Calu3 (cell line): ENCODE measurements at regions not wholly inside any gene's neighbourhood (a gene's known extent, or its start where the extent isn't known, plus 50 kb on each side); places are given as distances from the start of the nearest gene placed in this dataset.

Source experiments
- BruUV-seq: library from RNA; stranded (reverse); fragments of 400-500 nt; replicated peaks from 2 replicates; lab custom pipeline; 2021; lab: Mats Ljungman, UMichigan
- CTCF ChIA-PET: fragments of 300-600 bp; sonication (Branson Sonifier 250); formaldehyde crosslinking; loops from one replicate; lab custom pipeline; 2022; ENCODE audit warnings: antibody characterized with exemption; lab: Charles Lee
- DNase-seq: peaks from one replicate; pipeline ENCODE4 v3.0.0; 2022
- H3K27ac Mint-ChIP-seq: one replicate; pipeline ENCODE4 v1.8.0; 2022; ENCODE audit warnings: mixed read lengths; ENCODE audit not compliant: unreplicated experiment
- H3K27me3 Mint-ChIP-seq: one replicate; pipeline ENCODE4 v1.8.0; 2022; ENCODE audit warnings: mixed read lengths; ENCODE audit not compliant: unreplicated experiment
- H3K36me3 Mint-ChIP-seq: one replicate; pipeline ENCODE4 v1.8.0; 2022; ENCODE audit warnings: mild to moderate bottlenecking, moderate library complexity, mixed read lengths; ENCODE audit not compliant: insufficient read depth, unreplicated experiment
- H3K4me1 Mint-ChIP-seq: one replicate; pipeline ENCODE4 v1.8.0; 2022; ENCODE audit warnings: mild to moderate bottlenecking, low read depth, mixed read lengths; ENCODE audit not compliant: unreplicated experiment
- H3K4me3 Mint-ChIP-seq: one replicate; pipeline ENCODE4 v1.8.0; 2022; ENCODE audit warnings: mild to moderate bottlenecking, low read depth, moderate library complexity, mixed read lengths; ENCODE audit not compliant: unreplicated experiment
- H3K9me3 Mint-ChIP-seq: one replicate; pipeline ENCODE4 v1.8.0; 2022; ENCODE audit warnings: low read depth, mixed read lengths; ENCODE audit not compliant: unreplicated experiment
- intact Hi-C: fragments of 100-400 bp; cut with micrococcal nuclease; formaldehyde crosslinking; loops from one replicate; pipeline ENCODE4 v1.10.0; 2022; ENCODE audit not compliant: unreplicated experiment
- TF ChIP-seq, protein P1 (sequence below): fragments of 200-600 bp; IDR thresholded peaks from one replicate; pipeline ENCODE4 v1.8.0; 2022; ENCODE audit warnings: antibody characterized with exemption; ENCODE audit not compliant: unreplicated experiment

DNA sequence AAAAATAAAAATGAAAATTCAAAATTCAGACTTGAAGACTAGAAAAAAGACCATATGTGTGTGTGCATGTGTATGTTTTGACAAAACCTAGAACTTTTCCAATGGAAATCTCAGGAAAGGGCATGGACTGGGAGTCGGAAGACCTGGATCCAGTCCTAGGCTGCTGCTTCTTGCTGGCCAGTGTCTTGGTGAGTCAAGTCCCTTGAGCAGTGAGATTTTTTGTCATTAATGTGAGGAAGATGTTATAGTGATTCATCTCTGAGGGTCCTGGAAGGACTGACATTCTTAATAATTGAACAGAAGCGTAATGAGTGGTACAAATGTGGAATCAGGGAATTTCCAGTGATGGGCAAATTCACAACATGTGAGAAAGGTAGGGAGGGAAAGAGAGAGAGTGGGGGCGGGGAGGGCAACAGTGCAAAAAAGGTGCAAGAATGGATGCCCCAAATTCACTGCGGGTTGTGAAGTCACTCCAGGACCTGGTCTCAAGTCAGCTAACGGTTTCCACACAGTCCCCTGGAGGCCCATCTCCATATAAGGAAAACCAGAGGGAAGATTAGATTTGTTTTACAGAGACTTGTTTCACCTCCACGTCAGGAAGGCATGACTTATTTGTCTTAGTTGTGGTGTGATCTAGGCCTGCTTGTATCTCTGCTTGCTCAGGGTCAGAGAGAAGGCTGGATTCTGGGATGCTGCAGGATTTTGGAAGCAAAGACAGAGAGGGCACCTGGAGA lies 201.7 kb downstream of the BUB3 start:
- H3K27me3 Mint-ChIP-seq = peaks cover 24% of the 10 kb centered on the region
- no peaks in the 10 kb centered on the region for H3K36me3 Mint-ChIP-seq
- H3K27ac Mint-ChIP-seq = no peak overlapping the region
- H3K4me3 Mint-ChIP-seq = no peak overlapping the region
- no peaks in the 10 kb centered on the region for H3K9me3 Mint-ChIP-seq
- BruUV-seq = no TSS peak
- no peak for DNase-seq
- H3K4me1 Mint-ChIP-seq = no peaks in the 10 kb centered on the region
- TF ChIP-seq, protein P1, sequence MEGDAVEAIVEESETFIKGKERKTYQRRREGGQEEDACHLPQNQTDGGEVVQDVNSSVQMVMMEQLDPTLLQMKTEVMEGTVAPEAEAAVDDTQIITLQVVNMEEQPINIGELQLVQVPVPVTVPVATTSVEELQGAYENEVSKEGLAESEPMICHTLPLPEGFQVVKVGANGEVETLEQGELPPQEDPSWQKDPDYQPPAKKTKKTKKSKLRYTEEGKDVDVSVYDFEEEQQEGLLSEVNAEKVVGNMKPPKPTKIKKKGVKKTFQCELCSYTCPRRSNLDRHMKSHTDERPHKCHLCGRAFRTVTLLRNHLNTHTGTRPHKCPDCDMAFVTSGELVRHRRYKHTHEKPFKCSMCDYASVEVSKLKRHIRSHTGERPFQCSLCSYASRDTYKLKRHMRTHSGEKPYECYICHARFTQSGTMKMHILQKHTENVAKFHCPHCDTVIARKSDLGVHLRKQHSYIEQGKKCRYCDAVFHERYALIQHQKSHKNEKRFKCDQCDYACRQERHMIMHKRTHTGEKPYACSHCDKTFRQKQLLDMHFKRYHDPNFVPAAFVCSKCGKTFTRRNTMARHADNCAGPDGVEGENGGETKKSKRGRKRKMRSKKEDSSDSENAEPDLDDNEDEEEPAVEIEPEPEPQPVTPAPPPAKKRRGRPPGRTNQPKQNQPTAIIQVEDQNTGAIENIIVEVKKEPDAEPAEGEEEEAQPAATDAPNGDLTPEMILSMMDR = no peak
- intact Hi-C loops = no loop called here
- CTCF ChIA-PET = no interaction called here

DNA sequence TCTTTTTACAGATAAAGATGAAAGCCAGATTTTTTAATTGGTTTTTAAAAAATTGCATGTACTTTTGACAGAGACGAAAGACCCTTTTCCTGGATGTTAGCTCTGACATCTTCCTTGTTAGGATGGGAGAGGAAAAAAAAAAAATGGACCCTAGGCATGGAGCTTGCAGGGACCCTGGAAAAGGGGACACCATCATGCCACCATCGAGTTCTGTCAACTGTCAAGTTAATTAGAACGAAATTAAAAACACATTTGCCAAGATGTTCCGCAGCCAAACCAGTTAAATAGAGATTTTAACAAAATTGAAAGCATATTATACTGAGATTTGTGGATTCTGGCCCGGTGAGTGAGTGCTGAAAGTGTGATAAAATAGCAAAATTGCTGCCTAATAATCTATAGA lies 202.6 kb downstream of the BUB3 start:
- Mint-ChIP-seq H3K4me3 (no peak overlapping the region), H3K9me3 (no peaks in the 10 kb centered on the region), H3K27ac (no peak overlapping the region), H3K4me1 (no peaks in the 10 kb centered on the region), H3K36me3 (no peaks in the 10 kb centered on the region), H3K27me3 (peaks cover 24% of the 10 kb centered on the region)
- BruUV-seq = no TSS peak
- TF ChIP-seq, protein P1 = no peak
- no peak for DNase-seq
- intact Hi-C loops = no loop called here
- CTCF ChIA-PET = no interaction called here

DNA sequence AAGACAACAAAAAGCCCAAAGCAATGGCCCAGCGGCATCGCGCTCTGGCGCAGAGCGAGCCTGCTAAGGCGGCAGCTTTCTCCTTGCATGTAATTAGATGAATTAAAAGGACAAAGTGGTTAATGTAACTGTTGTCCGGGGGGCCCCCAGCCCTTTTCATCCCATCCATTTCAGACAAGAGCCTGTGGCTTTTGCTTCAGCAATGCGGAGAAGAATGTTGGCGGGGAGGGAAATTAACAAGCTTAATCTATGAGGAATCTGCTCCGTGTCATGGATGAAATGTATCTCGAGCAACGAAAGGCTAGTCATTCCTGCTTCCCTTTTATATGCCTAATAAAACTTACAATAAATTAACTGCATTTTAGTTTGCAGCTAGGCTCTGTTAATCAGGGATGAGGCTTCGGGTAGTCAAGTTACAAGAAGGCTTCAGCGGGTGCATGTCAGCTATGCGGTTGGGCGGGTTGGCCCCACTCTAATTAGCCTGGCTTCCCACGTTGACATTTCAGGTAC lies 203.3 kb downstream of the BUB3 start:
- CTCF ChIA-PET = no interaction called here
- Mint-ChIP-seq H3K4me1 (no peaks in the 10 kb centered on the region), H3K9me3 (no peaks in the 10 kb centered on the region), H3K27ac (no peak overlapping the region), H3K36me3 (no peaks in the 10 kb centered on the region), H3K4me3 (no peak overlapping the region), H3K27me3 (peaks cover 29% of the 10 kb centered on the region)
- intact Hi-C loops = no loop called here
- TF ChIP-seq, protein P1 = no peak
- no peak for DNase-seq
- no TSS peak for BruUV-seq

DNA sequence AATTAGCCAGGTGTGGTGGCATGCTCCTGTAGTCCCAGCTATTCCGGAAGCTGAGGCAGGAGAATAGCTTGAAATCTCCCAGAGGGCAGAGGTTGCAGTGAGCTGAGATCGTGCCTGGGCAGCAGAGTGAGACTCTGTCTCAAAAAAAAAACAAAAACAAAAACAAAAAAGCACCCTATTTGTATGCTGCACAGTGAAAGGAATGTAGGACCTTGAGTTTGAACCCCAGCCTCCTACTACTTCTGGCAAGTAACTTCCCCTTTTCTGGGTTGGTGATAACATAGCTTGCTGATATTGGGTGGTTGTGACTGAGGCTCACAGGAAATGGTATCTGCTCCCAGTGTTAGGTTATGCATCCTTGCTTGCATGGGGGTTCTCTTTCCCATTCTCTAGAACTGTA lies 205.3 kb downstream of the BUB3 start:
- no peak overlapping the region for H3K27ac Mint-ChIP-seq
- DNase-seq = no peak
- TF ChIP-seq, protein P1 = no peak
- H3K4me1 Mint-ChIP-seq = no peaks in the 10 kb centered on the region
- no TSS peak for BruUV-seq
- intact Hi-C loops = no loop called here
- H3K4me3 Mint-ChIP-seq = no peak overlapping the region
- CTCF ChIA-PET = no interaction called here
- no peaks in the 10 kb centered on the region for H3K36me3 Mint-ChIP-seq
- no peaks in the 10 kb centered on the region for H3K9me3 Mint-ChIP-seq
- H3K27me3 Mint-ChIP-seq = peaks cover 28% of the 10 kb centered on the region
